ENCODE measurements at regions not wholly inside any gene's neighbourhood (a gene's known extent, or its start where the extent isn't known, plus 50 kb on each side); places are given as distances from the start of the nearest gene placed in this dataset.

- TF ChIP-seq CTCF (IDR thresholded peaks at IDR 0.05; ENCODE audit: unreplicated experiment) = no peak
- no peak overlapping the region for H3K4me3 Mint-ChIP-seq (ENCODE audit: unreplicated experiment)
- intact Hi-C loops (cut with micrococcal nuclease) = no loop called here
- ChIA-PET POLR2A (no interaction called here), CTCF (no interaction called here)
- no peaks in the 10 kb centered on the region for H3K9me3 Mint-ChIP-seq (ENCODE audit: unreplicated experiment)
- H3K36me3 Mint-ChIP-seq (ENCODE audit: insufficient read depth, unreplicated experiment) = no peaks in the 10 kb centered on the region
- DNase-seq (ENCODE audit: unreplicated experiment) = no peak
- H3K4me1 Mint-ChIP-seq (ENCODE audit: insufficient read depth, unreplicated experiment) = no peaks in the 10 kb centered on the region
- BruUV-seq (replicated peaks) = no TSS peak
- no peak overlapping the region for H3K27ac Mint-ChIP-seq (ENCODE audit: low read depth, unreplicated experiment)
- no peaks in the 10 kb centered on the region for H3K27me3 Mint-ChIP-seq (ENCODE audit: insufficient read depth, unreplicated experiment)
Measured at GRCh38 chr18:40075616-40076015, 1879.4 kb upstream of the PIK3C3 start.

GRCh38 chr18:40072761-40073160, 1882.3 kb upstream of the PIK3C3 start:
- DNase-seq (ENCODE audit: unreplicated experiment) = no peak
- TF ChIP-seq CTCF (IDR thresholded peaks at IDR 0.05; ENCODE audit: unreplicated experiment) = no peak
- H3K27ac Mint-ChIP-seq (ENCODE audit: low read depth, unreplicated experiment) = no peak overlapping the region
- intact Hi-C loops (cut with micrococcal nuclease) = no loop called here
- no peaks in the 10 kb centered on the region for H3K4me1 Mint-ChIP-seq (ENCODE audit: insufficient read depth, unreplicated experiment)
- ChIA-PET CTCF (no interaction called here), POLR2A (no interaction called here)
- BruUV-seq (replicated peaks) = no TSS peak
- no peaks in the 10 kb centered on the region for H3K9me3 Mint-ChIP-seq (ENCODE audit: unreplicated experiment)
- H3K4me3 Mint-ChIP-seq (ENCODE audit: unreplicated experiment) = no peak overlapping the region
- H3K36me3 Mint-ChIP-seq (ENCODE audit: insufficient read depth, unreplicated experiment) = no peaks in the 10 kb centered on the region
- no peaks in the 10 kb centered on the region for H3K27me3 Mint-ChIP-seq (ENCODE audit: insufficient read depth, unreplicated experiment)

GRCh38 chr18:40066368-40066767, 1888.7 kb upstream of the PIK3C3 start:
- no peaks in the 10 kb centered on the region for H3K4me1 Mint-ChIP-seq (ENCODE audit: insufficient read depth, unreplicated experiment)
- DNase-seq (ENCODE audit: unreplicated experiment) = no peak
- POLR2A ChIA-PET = no interaction called here
- no peak for TF ChIP-seq CTCF (IDR thresholded peaks at IDR 0.05; ENCODE audit: unreplicated experiment)
- no peak overlapping the region for H3K27ac Mint-ChIP-seq (ENCODE audit: low read depth, unreplicated experiment)
- no peaks in the 10 kb centered on the region for H3K27me3 Mint-ChIP-seq (ENCODE audit: insufficient read depth, unreplicated experiment)
- H3K4me3 Mint-ChIP-seq (ENCODE audit: unreplicated experiment) = no peak overlapping the region
- H3K9me3 Mint-ChIP-seq (ENCODE audit: unreplicated experiment) = no peaks in the 10 kb centered on the region
- intact Hi-C loops (cut with micrococcal nuclease) = no loop called here
- H3K36me3 Mint-ChIP-seq (ENCODE audit: insufficient read depth, unreplicated experiment) = no peaks in the 10 kb centered on the region
- CTCF ChIA-PET = interaction anchor here (0.7 kb wide), 1 partner anchor 71 kb away, joined by 4 read pairs; no protein-coding TSS in a partner anchor
- BruUV-seq (replicated peaks) = no TSS peak

GRCh38 chr18:40063488-40063887, 1891.5 kb upstream of the PIK3C3 start:
- CTCF ChIA-PET = no interaction called here
- BruUV-seq (replicated peaks) = no TSS peak
- no peaks in the 10 kb centered on the region for H3K36me3 Mint-ChIP-seq (ENCODE audit: insufficient read depth, unreplicated experiment)
- no peaks in the 10 kb centered on the region for H3K4me1 Mint-ChIP-seq (ENCODE audit: insufficient read depth, unreplicated experiment)
- intact Hi-C loops (cut with micrococcal nuclease) = no loop called here
- TF ChIP-seq CTCF (IDR thresholded peaks at IDR 0.05; ENCODE audit: unreplicated experiment) = no peak
- H3K9me3 Mint-ChIP-seq (ENCODE audit: unreplicated experiment) = no peaks in the 10 kb centered on the region
- H3K4me3 Mint-ChIP-seq (ENCODE audit: unreplicated experiment) = no peak overlapping the region
- no peak for DNase-seq (ENCODE audit: unreplicated experiment)
- H3K27ac Mint-ChIP-seq (ENCODE audit: low read depth, unreplicated experiment) = no peak overlapping the region
- POLR2A ChIA-PET = no interaction called here
- H3K27me3 Mint-ChIP-seq (ENCODE audit: insufficient read depth, unreplicated experiment) = no peaks in the 10 kb centered on the region

All from MCF 10A (cell line).